CD4-positive, alpha-beta T cell (primary cell): ENCODE measurements at regions not wholly inside any gene's neighbourhood (a gene's known extent, or its start where the extent isn't known, plus 50 kb on each side); places are given as distances from the start of the nearest gene placed in this dataset.

Experiments used
- ATAC-seq: fragments of 200-7000 bp; cut with Tn5 transposase; one replicate; pipeline ENCODE4 v1.10.0; 2022; ENCODE audit warnings: mild to moderate bottlenecking; ENCODE audit not compliant: poor library complexity
- CTCF ChIA-PET: fragments of 350-600 bp; sonication (Branson Sonifier 250); formaldehyde crosslinking; loops from one replicate; lab custom pipeline; 2021; ENCODE audit warnings: antibody characterized with exemption, inconsistent platforms; lab: Charles Lee
- POLR2A ChIA-PET: fragments of 350-600 bp; sonication (Branson Sonifier 250); formaldehyde crosslinking; loops from one replicate; lab custom pipeline; 2021; ENCODE audit warnings: antibody characterized with exemption, inconsistent platforms; lab: Charles Lee
- DNase-seq, 14 experiments: peaks; one replicate each; pipeline ENCODE4 v3.0.0-alpha.2; 2013 to 2020; ENCODE audit warnings: mixed read lengths in 2 of 14
- H3K27ac ChIP-seq, 2 donors: one replicate each; pipeline versions ENCODE4 v1.5.1 to v1.7.0; 2013; ENCODE audit warnings: low read length in 2 of 2, low read depth in 1 of 2, mild to moderate bottlenecking in 1 of 2
- H3K27me3 ChIP-seq, 2 experiments: 1 replicate in 1 of 2; 2 replicates in 1 of 2; pipeline versions ENCODE4 v1.6.1 to v1.7.0; 2013; ENCODE audit warnings: low read length in 2 of 2, control low read depth in 1 of 2, mild to moderate bottlenecking in 1 of 2, moderate library complexity in 1 of 2; ENCODE audit not compliant: insufficient read depth in 2 of 2, control insufficient read depth in 1 of 2
- H3K36me3 ChIP-seq: one replicate; pipeline ENCODE4 v1.6.1; 2013; ENCODE audit warnings: low read length, control low read depth; ENCODE audit not compliant: insufficient read depth
- H3K4me1 ChIP-seq: one replicate; pipeline ENCODE4 v1.6.1; 2013; ENCODE audit warnings: low read length, control low read depth; ENCODE audit not compliant: insufficient read depth
- H3K4me3 ChIP-seq: one replicate; pipeline ENCODE4 v1.5.1; 2013; ENCODE audit warnings: mild to moderate bottlenecking, low read length, moderate library complexity
- H3K9me3 ChIP-seq, 2 experiments: 1 replicate in 1 of 2; 2 replicates in 1 of 2; pipeline versions ENCODE4 v1.6.1 to v1.7.0; 2013; ENCODE audit warnings: low read length in 2 of 2, mild to moderate bottlenecking in 2 of 2, control low read depth in 1 of 2, moderate library complexity in 1 of 2; ENCODE audit not compliant: control insufficient read depth in 1 of 2, insufficient read depth in 1 of 2
- H3K27ac Mint-ChIP-seq: one replicate; pipeline ENCODE4 v1.8.0; 2020; ENCODE audit warnings: mixed read lengths
- H3K27me3 Mint-ChIP-seq: one replicate; pipeline ENCODE4 v1.8.0; 2021; ENCODE audit warnings: mixed read lengths
- H3K36me3 Mint-ChIP-seq: one replicate; pipeline ENCODE4 v1.8.0; 2021; ENCODE audit warnings: low read depth, mixed read lengths
- H3K4me1 Mint-ChIP-seq: one replicate; pipeline ENCODE4 v1.8.0; 2021; ENCODE audit warnings: low read depth, mixed read lengths
- H3K4me3 Mint-ChIP-seq: one replicate; pipeline ENCODE4 v1.8.0; 2020; ENCODE audit warnings: mild to moderate bottlenecking, mixed read lengths
- H3K9me3 Mint-ChIP-seq: one replicate; pipeline ENCODE4 v1.8.0; 2020; ENCODE audit warnings: mixed read lengths
- intact Hi-C, 2 experiments: fragments of 100-400 bp; cut with DNase I in 1 of 2; cut with micrococcal nuclease in 1 of 2; formaldehyde crosslinking; loops; one replicate each; pipeline versions ENCODE4 v1.15.1 to v1.9.0; 2023 to 2025; cut with DNase I, micrococcal nuclease
- TF ChIP-seq, protein P1 (sequence below): fragments of 200-600 bp; IDR thresholded peaks from one replicate; pipeline ENCODE4 v1.8.0; 2022; ENCODE audit warnings: antibody characterized with exemption, mild to moderate bottlenecking

DNA sequence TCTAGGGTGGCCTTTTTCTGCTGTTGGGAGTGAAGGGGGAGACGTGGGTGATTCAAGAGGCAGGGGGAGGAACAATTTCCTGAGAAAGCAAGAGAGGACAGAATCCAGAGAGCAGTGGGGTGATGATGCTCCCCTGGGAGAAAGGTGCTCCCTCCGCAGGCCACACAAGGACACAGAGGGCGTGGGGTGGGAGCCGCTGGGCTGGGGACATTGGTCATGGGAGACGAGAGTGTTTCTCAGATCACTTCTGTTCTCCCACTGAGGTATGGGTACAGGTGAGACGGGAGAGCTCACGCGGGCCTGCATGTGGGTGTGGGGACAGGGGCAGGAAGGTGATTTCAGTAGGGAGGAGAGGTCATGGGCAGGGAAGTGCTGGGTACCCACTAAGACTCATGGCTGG lies 259.5 kb upstream of the CTBP2 start:
- Mint-ChIP-seq H3K4me1 (no peaks in the 10 kb centered on the region), H3K27me3 (no peaks in the 10 kb centered on the region), H3K9me3 (peaks cover 2% of the 10 kb centered on the region), H3K36me3 (no peaks in the 10 kb centered on the region), H3K4me3 (no peak overlapping the region), H3K27ac (no peak overlapping the region)
- ChIA-PET CTCF (no interaction called here), POLR2A (no interaction called here)
- Histone ChIP-seq H3K4me3 (no peak overlapping the region), H3K4me1 (no peaks in the 10 kb centered on the region), H3K36me3 (no peaks in the 10 kb centered on the region), H3K27ac (no peak overlapping the region), H3K27me3 (no peaks in the 10 kb centered on the region), H3K9me3 (peaks cover 0 to 26% of the 10 kb centered on the region in 2 experiments)
- intact Hi-C loops = no loop called here
- DNase-seq = no peak
- ATAC-seq = no peak
- TF ChIP-seq, protein P1, sequence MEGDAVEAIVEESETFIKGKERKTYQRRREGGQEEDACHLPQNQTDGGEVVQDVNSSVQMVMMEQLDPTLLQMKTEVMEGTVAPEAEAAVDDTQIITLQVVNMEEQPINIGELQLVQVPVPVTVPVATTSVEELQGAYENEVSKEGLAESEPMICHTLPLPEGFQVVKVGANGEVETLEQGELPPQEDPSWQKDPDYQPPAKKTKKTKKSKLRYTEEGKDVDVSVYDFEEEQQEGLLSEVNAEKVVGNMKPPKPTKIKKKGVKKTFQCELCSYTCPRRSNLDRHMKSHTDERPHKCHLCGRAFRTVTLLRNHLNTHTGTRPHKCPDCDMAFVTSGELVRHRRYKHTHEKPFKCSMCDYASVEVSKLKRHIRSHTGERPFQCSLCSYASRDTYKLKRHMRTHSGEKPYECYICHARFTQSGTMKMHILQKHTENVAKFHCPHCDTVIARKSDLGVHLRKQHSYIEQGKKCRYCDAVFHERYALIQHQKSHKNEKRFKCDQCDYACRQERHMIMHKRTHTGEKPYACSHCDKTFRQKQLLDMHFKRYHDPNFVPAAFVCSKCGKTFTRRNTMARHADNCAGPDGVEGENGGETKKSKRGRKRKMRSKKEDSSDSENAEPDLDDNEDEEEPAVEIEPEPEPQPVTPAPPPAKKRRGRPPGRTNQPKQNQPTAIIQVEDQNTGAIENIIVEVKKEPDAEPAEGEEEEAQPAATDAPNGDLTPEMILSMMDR = no peak

DNA sequence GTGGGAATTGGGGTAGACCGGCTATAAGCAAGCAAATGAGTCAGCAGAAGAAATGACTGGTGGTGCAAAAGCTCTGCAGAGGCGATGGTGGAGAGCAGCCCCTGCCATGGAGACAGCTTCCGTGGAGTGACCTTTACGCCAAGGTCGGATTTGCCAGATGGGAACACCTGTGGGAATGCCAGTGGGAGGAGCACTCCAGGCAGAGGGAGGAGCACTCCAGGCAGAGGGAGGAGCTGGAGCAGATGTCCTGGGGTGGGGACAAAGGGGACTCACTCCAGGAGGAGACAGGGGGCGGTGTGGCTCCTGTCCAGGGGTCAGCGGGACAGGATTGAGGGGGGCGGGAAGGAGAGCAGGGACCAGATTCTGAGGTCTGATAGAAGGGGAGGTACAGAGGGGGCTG lies 258.8 kb upstream of the CTBP2 start:
- ChIA-PET CTCF (no interaction called here), POLR2A (no interaction called here)
- H3K4me3 ChIP-seq = no peak overlapping the region
- Mint-ChIP-seq H3K4me1 (no peaks in the 10 kb centered on the region), H3K36me3 (no peaks in the 10 kb centered on the region), H3K27ac (no peak overlapping the region), H3K27me3 (no peaks in the 10 kb centered on the region), H3K4me3 (no peak overlapping the region), H3K9me3 (peaks cover 2% of the 10 kb centered on the region)
- H3K4me1 ChIP-seq = no peaks in the 10 kb centered on the region
- ATAC-seq (no peak), DNase-seq (no peak)
- H3K36me3 ChIP-seq = no peaks in the 10 kb centered on the region
- peaks cover 0 to 26% of the 10 kb centered on the region in 2 experiments for H3K9me3 ChIP-seq
- H3K27ac ChIP-seq = no peak overlapping the region
- intact Hi-C loops = no loop called here
- TF ChIP-seq, protein P1 = no peak
- no peaks in the 10 kb centered on the region for H3K27me3 ChIP-seq

GRCh38 chr10:125417605-125418004 lies 257.2 kb upstream of the CTBP2 start:
- DNase-seq = no peak
- Histone ChIP-seq H3K27me3 (no peaks in the 10 kb centered on the region), H3K4me1 (no peaks in the 10 kb centered on the region), H3K9me3 (peaks cover 0 to 26% of the 10 kb centered on the region in 2 experiments), H3K27ac (no peak overlapping the region), H3K36me3 (no peaks in the 10 kb centered on the region), H3K4me3 (no peak overlapping the region)
- ChIA-PET POLR2A (no interaction called here), CTCF (no interaction called here)
- TF ChIP-seq, protein P1 = no peak
- no peak overlapping the region for H3K4me3 Mint-ChIP-seq
- H3K4me1 Mint-ChIP-seq = no peaks in the 10 kb centered on the region
- peaks cover 2% of the 10 kb centered on the region for H3K9me3 Mint-ChIP-seq
- intact Hi-C loops = no loop called here
- no peaks in the 10 kb centered on the region for H3K36me3 Mint-ChIP-seq
- H3K27me3 Mint-ChIP-seq = no peaks in the 10 kb centered on the region
- no peak for ATAC-seq
- no peak overlapping the region for H3K27ac Mint-ChIP-seq
